Progenitor cell of endocrine pancreas (in vitro differentiated cells): ENCODE measurements at regions not wholly inside any gene's neighbourhood (a gene's known extent, or its start where the extent isn't known, plus 50 kb on each side); places are given as distances from the start of the nearest gene placed in this dataset.

Experiments used
- DNase-seq: peaks from one replicate; pipeline ENCODE4 v3.0.0; 2021; ENCODE audit warnings: low spot score; ENCODE audit not compliant: unreplicated experiment
- H3K27ac Mint-ChIP-seq: 2 replicates; pipeline ENCODE4 v1.8.0; 2021; ENCODE audit warnings: mild to moderate bottlenecking, moderate library complexity, mixed read lengths
- H3K27me3 Mint-ChIP-seq: 2 replicates; pipeline ENCODE4 v1.8.0; 2021; ENCODE audit warnings: mixed read lengths
- H3K36me3 Mint-ChIP-seq: 2 replicates; pipeline ENCODE4 v1.8.0; 2022; ENCODE audit warnings: mixed read lengths; ENCODE audit not compliant: insufficient read depth
- H3K4me1 Mint-ChIP-seq: 2 replicates; pipeline ENCODE4 v1.8.0; 2021; ENCODE audit warnings: low read depth, mixed read lengths
- H3K4me3 Mint-ChIP-seq: 2 replicates; pipeline ENCODE4 v1.8.0; 2021; ENCODE audit warnings: low read depth, mild to moderate bottlenecking, moderate library complexity, mixed read lengths
- H3K9me3 Mint-ChIP-seq: 2 replicates; pipeline ENCODE4 v1.8.0; 2021; ENCODE audit warnings: low read depth, mixed read lengths
- CTCF ChIP-seq: fragments of 200-600 bp; sonication (generic); IDR thresholded peaks from one replicate; pipeline ENCODE4 v1.5.0; 2021; ENCODE audit warnings: antibody characterized with exemption, mild to moderate bottlenecking; ENCODE audit not compliant: unreplicated experiment

GRCh38 chr2:30356071-30356470, 91.0 kb upstream of the LCLAT1 start:
- no peak for TF ChIP-seq CTCF
- H3K27me3 Mint-ChIP-seq, result peaks cover 2% of the 10 kb centered on the region
- no peak overlapping the region for H3K27ac Mint-ChIP-seq
- no peak for DNase-seq
- H3K4me1 Mint-ChIP-seq, result no peaks in the 10 kb centered on the region
- H3K9me3 Mint-ChIP-seq, result no peaks in the 10 kb centered on the region
- H3K36me3 Mint-ChIP-seq, result no peaks in the 10 kb centered on the region
- no peak overlapping the region for H3K4me3 Mint-ChIP-seq

DNA sequence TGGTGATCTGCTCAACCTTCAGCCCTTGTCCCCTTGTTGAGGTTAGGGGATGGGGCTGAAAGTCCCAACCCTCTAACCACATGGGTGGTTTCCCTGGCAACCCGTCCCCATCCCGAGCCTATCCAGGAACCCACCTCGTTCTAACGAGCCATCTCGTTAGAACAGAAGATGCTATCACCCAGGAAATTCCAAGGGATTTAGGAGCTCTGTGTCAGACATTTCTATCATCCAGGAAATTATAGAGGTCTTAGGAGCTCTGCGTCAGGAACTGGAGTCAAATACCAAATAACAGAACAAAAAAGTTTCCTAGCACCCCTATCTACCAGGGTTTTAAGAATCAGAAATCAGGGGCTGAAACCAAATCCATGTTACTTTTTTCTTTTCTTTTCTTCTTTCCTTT, 90.3 kb upstream of the LCLAT1 start:
- Mint-ChIP-seq H3K27ac (no peak overlapping the region), H3K27me3 (peaks cover 3% of the 10 kb centered on the region), H3K4me1 (no peaks in the 10 kb centered on the region), H3K36me3 (no peaks in the 10 kb centered on the region), H3K9me3 (no peaks in the 10 kb centered on the region), H3K4me3 (no peak overlapping the region)
- no peak for TF ChIP-seq CTCF
- DNase-seq, result no peak

- no peak for DNase-seq
- Mint-ChIP-seq H3K4me3 (no peak overlapping the region), H3K36me3 (no peaks in the 10 kb centered on the region), H3K4me1 (no peaks in the 10 kb centered on the region), H3K27ac (no peak overlapping the region), H3K27me3 (peaks cover 8% of the 10 kb centered on the region), H3K9me3 (no peaks in the 10 kb centered on the region)
- TF ChIP-seq CTCF, result no peak
These were observed 88.7 kb upstream of the LCLAT1 start for GRCh38 chr2:30358351-30358750.

GRCh38 chr2:30358842-30359241, 88.2 kb upstream of the LCLAT1 start:
- H3K27me3 Mint-ChIP-seq, result peaks cover 8% of the 10 kb centered on the region
- no peaks in the 10 kb centered on the region for H3K9me3 Mint-ChIP-seq
- no peaks in the 10 kb centered on the region for H3K36me3 Mint-ChIP-seq
- no peak for DNase-seq
- no peaks in the 10 kb centered on the region for H3K4me1 Mint-ChIP-seq
- H3K4me3 Mint-ChIP-seq, result no peak overlapping the region
- TF ChIP-seq CTCF, result no peak
- H3K27ac Mint-ChIP-seq, result peak overlapping the region; percentile 24

DNA sequence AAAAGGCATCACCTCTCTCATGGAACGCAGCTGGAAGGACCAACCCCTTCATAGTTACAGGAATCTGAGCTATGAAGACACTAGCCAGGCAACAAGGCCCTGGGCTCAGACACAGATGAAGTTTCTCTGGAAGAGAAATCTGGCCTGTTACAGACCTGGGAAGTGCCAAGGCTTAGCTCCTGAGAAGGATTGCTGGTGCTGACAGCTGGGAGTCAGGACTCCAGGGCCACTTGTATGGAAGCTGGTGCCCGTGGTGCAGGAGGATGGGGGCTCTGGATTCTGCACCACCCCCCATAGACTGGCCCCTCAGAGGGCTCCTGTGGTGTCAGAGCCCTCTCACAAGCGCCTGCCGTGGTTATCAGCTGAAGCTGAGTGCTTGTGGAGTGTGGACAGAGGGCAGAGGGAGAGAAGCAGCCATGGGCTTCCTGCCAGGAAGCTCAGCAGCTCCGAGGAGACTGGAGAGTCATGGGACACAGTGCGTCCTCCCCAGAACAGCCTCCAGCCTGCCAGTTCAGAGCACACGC, 87.3 kb upstream of the LCLAT1 start:
- no peak for TF ChIP-seq CTCF
- Mint-ChIP-seq H3K4me3 (no peak overlapping the region), H3K9me3 (no peaks in the 10 kb centered on the region), H3K27me3 (peaks cover 8% of the 10 kb centered on the region), H3K27ac (no peak overlapping the region), H3K36me3 (no peaks in the 10 kb centered on the region), H3K4me1 (peaks cover under 1% of the 10 kb centered on the region)
- no peak for DNase-seq
